Keratinocyte (primary cell): ENCODE measurements at regions not wholly inside any gene's neighbourhood (a gene's known extent, or its start where the extent isn't known, plus 50 kb on each side); places are given as distances from the start of the nearest gene placed in this dataset.

Source experiments
- EZH2 ChIP-seq: IDR thresholded peaks from one replicate; pipeline ENCODE4 v1.6.1; 2012; ENCODE audit warnings: inconsistent platforms, mild to moderate bottlenecking, low read length, moderate library complexity
- TF ChIP-seq, protein P1 (sequence below), 3 experiments: IDR thresholded peaks in 1 of 3; conservative IDR thresholded peaks in 1 of 3; optimal IDR thresholded peaks in 1 of 3; 2 replicates in 2 of 3; 3 replicates in 1 of 3; pipeline versions ENCODE3 to v1.5.1; 2011; ENCODE audit warnings: low read length in 3 of 3, mild to moderate bottlenecking in 3 of 3, moderate library complexity in 2 of 3, control low read depth in 1 of 3, inconsistent platforms in 1 of 3; ENCODE audit not compliant: insufficient read depth in 2 of 3; ENCODE audit errors: extremely low read depth in 1 of 3

DNA sequence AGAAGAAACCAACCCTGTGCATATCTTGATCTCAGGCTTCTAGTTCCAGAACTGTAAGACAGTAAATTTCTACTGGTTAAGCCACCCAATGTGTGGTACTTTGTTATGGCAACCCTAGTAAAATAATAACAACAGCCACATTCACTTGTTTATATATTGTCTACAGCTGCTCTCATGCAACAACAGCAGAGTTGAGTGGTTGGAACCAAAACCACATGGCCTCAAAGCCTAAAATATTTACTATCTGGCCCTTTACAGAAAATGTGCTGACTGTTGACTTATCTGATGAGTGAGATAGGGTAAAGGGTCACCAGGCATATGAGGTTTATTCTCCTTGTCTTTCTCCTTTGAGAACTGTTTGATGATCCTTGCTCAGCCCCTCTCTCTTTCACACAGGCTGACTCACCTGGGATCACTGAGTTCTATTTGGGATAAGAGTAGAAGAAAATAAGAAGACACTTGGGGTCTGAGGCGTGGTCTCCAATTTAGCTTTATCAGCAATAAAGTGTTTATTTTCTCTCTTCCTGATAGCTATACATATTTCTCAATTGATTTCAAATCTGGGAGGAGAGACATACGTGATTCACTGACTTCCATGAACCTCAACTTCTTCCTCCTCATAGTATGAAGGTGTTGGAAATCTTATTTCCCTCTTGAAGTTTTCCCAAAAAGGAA is 227.5 kb upstream of the STARD13 start:
- TF ChIP-seq, protein P1, sequence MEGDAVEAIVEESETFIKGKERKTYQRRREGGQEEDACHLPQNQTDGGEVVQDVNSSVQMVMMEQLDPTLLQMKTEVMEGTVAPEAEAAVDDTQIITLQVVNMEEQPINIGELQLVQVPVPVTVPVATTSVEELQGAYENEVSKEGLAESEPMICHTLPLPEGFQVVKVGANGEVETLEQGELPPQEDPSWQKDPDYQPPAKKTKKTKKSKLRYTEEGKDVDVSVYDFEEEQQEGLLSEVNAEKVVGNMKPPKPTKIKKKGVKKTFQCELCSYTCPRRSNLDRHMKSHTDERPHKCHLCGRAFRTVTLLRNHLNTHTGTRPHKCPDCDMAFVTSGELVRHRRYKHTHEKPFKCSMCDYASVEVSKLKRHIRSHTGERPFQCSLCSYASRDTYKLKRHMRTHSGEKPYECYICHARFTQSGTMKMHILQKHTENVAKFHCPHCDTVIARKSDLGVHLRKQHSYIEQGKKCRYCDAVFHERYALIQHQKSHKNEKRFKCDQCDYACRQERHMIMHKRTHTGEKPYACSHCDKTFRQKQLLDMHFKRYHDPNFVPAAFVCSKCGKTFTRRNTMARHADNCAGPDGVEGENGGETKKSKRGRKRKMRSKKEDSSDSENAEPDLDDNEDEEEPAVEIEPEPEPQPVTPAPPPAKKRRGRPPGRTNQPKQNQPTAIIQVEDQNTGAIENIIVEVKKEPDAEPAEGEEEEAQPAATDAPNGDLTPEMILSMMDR (optimal IDR thresholded peaks at IDR 0.05 in 1 of 3, IDR thresholded peaks at IDR 0.05 in 1 of 3, conservative IDR thresholded peaks at IDR 0.05 in 1 of 3; ENCODE audit: extremely low read depth in 1 of 3, insufficient read depth in 2 of 3, low read length in 3 of 3) = no peak
- TF ChIP-seq EZH2 = no peak
